HS-5 (cell line): ENCODE measurements at regions not wholly inside any gene's neighbourhood (a gene's known extent, or its start where the extent isn't known, plus 50 kb on each side); places are given as distances from the start of the nearest gene placed in this dataset.
A peak's percentile ranks its signal among the peaks of the same experiment; 100 is the strongest.
"Not testable (repeated sequence)": the region's sequence is repeated elsewhere in the genome, so short reads cannot be mapped to it uniquely, and the experiment has no call there.

Source experiments
- DNase-seq: peaks from one replicate; pipeline ENCODE4 v3.0.0-alpha.2; 2012; ENCODE audit warnings: low read depth

DNA sequence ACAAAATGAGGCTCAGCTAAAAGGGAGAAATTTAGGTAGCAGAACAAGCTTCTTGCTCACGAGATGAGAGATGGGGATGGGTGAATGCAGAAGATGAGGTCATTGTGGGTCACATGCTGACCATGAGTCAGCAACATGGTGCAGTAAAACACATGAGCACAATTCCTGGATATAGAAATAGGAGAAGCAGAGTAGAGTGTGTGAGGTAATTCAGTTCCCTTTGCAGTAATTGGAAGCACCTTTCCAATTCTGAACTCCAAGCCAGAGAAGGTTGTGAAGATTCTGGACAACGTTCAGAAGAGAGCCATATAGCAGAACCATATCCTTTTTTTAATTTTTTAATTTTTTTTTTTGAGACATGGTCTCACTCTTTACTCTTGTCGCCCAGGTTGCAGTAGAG is 62.0 kb upstream of the LMNTD1 start:
- peak; percentile 69 for DNase-seq

GRCh38 chr12:25616286-25616685 is 63.2 kb upstream of the LMNTD1 start:
- no peak for DNase-seq

GRCh38 chr12:25617991-25618390 is 64.9 kb upstream of the LMNTD1 start:
- DNase-seq = no peak

- DNase-seq = no peak
Measured at GRCh38 chr12:25623816-25624215, 70.7 kb upstream of the LMNTD1 start.

DNA sequence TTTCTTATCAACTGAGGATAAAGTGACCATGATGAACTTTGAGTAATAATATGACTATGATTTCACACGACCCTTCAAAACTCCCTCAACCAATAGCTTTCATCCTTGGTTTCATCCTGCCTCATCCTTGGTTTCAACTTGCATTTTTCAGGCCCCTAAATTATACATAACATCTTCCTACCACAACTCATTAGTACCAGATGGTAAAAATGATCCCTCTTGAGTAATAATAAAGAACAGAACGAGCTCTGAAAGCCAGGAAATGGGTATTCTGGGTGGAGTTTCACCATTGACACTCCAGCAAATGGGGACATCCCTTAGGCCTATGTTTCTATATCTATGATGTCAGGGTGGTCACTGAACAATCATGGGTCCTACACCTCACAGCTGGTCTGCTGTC is 72.1 kb upstream of the LMNTD1 start:
- DNase-seq = no peak

GRCh38 chr12:25629341-25629740 is 76.3 kb upstream of the LMNTD1 start:
- no peak for DNase-seq

DNA sequence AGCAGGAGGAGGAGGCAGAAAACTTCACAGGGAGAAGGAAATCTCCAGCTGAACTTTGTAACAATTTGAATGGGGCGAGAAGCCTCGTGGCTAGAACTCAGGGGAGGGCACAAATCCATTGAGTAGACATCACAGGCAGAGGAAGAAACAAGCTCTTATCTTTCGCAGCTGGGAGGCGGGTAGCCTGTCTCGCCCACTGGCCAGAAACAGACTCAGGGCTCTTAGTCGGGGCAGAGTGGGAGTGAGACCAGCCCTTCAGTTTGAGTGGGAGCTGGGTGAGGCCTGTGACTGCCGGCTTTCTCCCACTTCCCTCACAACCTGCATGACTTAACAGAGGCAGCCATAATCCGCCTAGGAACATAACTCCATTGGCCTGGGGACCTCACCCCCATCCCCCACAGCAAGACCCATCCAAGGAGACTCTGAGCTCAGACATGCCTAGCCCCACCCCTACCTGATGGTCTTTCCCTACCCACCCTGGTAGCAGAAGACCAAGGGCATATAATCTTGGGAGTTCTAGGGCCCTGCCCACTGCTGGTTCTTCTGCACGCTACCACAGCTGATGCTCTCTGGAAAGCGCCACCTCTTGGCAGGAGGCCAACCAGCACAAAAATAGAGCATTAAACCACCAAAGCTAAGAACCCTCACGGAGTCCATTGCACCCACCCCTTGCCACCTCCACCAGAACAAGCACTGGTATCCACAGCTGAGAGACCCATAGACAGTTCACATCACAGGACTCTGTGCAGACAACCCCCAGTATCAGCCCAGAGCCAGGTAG is 77.8 kb upstream of the LMNTD1 start:
- DNase-seq = not testable (repeated sequence)

- DNase-seq = not testable (repeated sequence)
Measured at GRCh38 chr12:25633149-25633548, 80.1 kb upstream of the LMNTD1 start.

- DNase-seq = no peak
Measured at GRCh38 chr12:25637752-25638151, 84.7 kb upstream of the LMNTD1 start.

GRCh38 chr12:25639406-25639805 is 86.3 kb upstream of the LMNTD1 start:
- no peak for DNase-seq

GRCh38 chr12:25644979-25645378 is 91.9 kb upstream of the LMNTD1 start:
- DNase-seq = no peak

GRCh38 chr12:25645427-25645826 is 92.3 kb upstream of the LMNTD1 start:
- no peak for DNase-seq

DNA sequence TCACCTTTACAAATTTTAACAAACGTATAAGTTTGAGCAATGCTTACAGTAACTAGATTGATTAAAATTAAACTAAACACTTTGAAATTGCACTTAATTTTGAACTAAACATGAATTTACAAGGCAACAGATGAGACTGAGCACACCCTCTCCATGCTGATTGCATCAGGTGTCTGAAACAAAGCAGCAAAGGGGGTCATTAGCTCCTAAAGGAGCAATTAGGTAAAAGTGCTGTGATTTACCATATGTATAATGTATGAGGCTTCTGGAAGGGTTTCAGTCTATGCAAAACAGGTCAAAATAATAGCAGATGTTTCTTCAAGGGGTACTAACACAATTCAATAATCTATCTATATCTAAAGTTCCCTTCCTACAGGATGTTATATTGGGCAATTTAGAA is 98.8 kb upstream of the LMNTD1 start:
- no peak for DNase-seq

- DNase-seq = no peak
Measured at GRCh38 chr12:25652371-25652770, 99.3 kb upstream of the LMNTD1 start.

DNA sequence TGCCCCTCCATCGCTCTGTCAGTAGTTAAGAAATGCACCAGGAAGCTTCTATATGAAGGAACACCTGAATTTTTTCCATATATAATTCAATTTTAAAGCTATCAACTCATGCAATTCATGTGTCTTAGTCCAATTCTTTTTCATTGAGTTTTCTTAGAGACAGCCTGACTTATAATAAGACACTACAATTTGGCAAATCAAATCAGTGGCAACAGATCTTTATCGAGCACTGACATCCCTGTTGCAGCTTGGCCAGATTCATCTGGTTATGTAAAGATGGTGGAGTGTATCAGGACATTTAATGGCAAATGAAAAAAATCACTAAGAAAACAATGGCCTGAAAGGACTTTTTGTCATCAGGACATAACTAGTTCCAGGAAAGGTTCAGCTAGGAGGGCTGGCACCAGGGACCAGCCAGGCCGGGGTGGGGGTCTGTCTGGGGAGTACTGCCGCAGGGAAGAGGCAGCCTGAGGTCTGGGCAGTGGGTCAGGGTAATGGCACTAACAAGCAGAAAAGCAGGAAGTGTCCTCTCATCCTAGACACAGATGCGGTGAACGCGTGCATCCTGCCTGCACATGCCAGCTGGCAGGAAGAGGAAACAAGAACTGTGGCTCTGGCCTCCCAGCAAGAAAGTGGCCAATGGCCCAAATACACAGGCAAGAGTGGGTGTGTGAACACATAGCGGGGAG is 100.5 kb upstream of the LMNTD1 start:
- no peak for DNase-seq

DNA sequence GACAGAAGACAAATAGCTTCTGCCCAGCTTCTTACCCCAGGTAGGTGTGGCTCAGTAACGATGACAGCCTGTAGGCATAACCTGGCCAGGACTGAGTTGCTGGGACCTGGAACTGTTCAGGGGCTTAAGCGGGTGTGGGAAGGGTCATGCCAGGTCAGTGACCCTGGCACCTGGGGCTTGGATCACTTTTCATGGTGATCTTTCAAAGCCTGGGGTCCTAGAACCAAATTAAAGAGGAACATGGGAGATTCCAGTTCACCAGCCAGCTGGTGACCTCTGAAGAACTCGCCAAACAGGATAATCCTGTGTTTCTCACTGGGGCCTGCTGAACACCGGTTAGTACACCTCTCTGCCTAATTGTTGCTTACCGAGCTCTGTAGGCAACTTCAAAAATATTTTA is 102.6 kb upstream of the LMNTD1 start:
- DNase-seq = no peak

GRCh38 chr12:25659621-25660020 is 106.5 kb upstream of the LMNTD1 start:
- DNase-seq = no peak

DNA sequence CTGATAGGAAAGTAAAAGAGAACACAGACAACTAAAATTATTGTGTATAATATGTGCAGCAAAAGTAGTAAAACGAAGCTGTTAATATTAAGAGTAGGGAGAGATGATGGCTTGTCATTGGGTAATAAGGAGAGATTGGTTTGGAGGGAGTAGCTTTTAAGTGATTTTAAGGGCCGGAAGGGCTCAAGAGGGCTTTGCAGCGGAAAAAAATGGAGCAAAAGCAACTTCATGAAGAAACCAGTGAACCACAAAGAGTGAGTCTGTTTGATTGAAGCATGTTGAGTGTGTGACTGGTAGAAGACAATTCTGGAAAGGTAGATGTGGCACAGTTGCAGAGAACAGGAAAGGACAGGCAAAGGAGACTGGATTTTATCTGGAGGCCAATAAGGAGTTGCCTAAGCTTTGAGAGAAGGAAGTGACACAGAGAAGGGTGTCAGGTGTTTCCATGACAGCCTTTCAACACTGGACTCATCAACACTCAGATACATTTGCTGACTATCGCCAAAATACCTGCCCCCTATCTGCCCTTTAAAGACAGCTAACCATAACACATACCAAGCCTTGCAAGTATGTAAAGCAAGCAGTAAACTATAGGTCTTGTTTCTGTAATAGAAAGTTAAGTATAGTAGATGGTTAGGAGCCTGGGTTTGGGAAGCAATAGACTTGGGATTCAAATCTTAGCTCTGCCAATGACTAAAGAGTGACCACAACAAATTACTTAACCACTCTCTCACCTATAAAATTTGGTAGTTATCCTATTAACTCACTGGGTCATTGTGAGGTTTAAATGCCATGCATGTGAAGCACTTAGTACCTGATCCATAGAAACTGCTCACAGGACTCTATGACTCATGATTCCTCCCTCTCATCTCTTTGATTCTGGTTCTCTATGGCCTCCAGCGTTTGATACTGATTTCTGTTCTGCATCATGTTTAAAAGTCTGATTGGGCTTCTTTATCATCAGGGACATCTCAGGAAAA is 117.3 kb upstream of the LMNTD1 start:
- no peak for DNase-seq

GRCh38 chr12:25675808-25676207 is 122.7 kb upstream of the LMNTD1 start:
- no peak for DNase-seq

- DNase-seq = no peak
Measured at GRCh38 chr12:25677232-25677937, 124.3 kb upstream of the LMNTD1 start.

- no peak for DNase-seq
Measured at GRCh38 chr12:25681580-25681979, 128.5 kb upstream of the LMNTD1 start.

DNA sequence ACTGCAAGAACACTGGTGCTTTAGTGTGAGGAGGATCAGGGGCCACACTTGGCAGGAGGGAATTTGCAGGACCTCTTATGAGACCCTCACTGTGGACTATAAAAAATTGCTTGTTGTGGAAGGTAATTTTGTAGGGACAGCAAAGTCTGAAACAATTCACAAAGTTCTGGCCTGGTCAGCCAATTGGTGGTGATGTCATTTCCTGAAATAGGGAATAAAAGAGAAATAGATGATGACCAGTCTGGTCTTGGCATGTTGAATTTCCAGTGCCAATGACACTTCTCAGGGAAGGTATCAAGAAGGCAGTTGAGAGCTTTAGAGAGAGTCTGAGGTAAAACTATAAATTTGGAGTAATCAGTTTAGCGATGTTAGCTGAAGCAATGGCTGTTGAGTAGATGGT is 129.3 kb upstream of the LMNTD1 start:
- DNase-seq = no peak
